HCT116 (cell line): ENCODE measurements at regions not wholly inside any gene's neighbourhood (a gene's known extent, or its start where the extent isn't known, plus 50 kb on each side); places are given as distances from the start of the nearest gene placed in this dataset.

Source experiments
- CTCF ChIP-seq, 3 experiments: fragments of 200-600 bp in 1 of 3; sonication (generic) in 1 of 3; IDR thresholded peaks in 2 of 3; conservative IDR thresholded peaks in 1 of 3; 2 replicates each; pipeline ENCODE4 v1.5.1; 2012 to 2017; ENCODE audit warnings: low read depth in 2 of 3, low read length in 2 of 3, antibody characterized with exemption in 1 of 3, borderline replicate concordance in 1 of 3, control low read depth in 1 of 3, mild to moderate bottlenecking in 1 of 3, mixed read lengths in 1 of 3, mixed run types in 1 of 3, moderate library complexity in 1 of 3; ENCODE audit not compliant: insufficient read depth in 1 of 3
- EZH2phosphoT487 ChIP-seq: fragments of 200-600 bp; IDR thresholded peaks from 2 replicates; pipeline ENCODE4 v1.6.1; 2018; ENCODE audit warnings: antibody characterized with exemption, borderline replicate concordance
- MAX ChIP-seq: IDR thresholded peaks from 2 replicates; pipeline ENCODE4 v1.6.1; 2012
- POLR2A ChIP-seq: IDR thresholded peaks from 2 replicates; pipeline ENCODE4 v1.7.0; 2011; ENCODE audit warnings: borderline replicate concordance; ENCODE audit not compliant: insufficient read depth, insufficient read length; ENCODE audit errors: extremely low read depth
- SRF ChIP-seq: IDR thresholded peaks from 2 replicates; pipeline ENCODE4 v1.6.1; 2012; ENCODE audit warnings: low read depth
- ZNF274 ChIP-seq: fragments of 200-500 bp; sonication (Bioruptor generic); IDR thresholded peaks from 2 replicates; pipeline ENCODE4 v1.6.1; 2014; ENCODE audit warnings: mild to moderate bottlenecking, low read depth, low read length, inconsistent platforms
- TF ChIP-seq, protein P1 (sequence below): IDR thresholded peaks from 2 replicates; pipeline ENCODE4 v1.6.1; 2012; ENCODE audit warnings: low read depth

DNA sequence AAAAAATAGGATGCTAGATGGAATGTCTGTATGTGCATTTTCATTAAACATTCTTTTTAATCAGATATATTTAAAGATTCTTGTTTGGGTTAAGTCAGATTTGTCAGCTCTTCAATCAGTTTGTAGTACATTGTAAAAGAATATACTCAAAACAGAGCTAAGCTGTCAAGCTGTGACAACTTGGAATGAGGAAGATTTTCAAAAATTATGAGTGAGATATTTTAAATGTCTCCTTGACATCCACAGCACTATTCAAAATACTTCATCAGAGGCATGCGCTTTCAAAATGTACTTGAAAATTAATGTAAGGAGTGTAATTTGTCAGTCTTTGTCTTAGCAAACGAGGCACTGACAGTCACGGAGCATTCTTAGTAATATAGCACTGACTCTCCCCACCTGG, 182.0 kb downstream of the MAT2B start:
- TF ChIP-seq CTCF (IDR thresholded peaks at IDR 0.05 in 2 of 3, conservative IDR thresholded peaks at IDR 0.05 in 1 of 3; ENCODE audit: borderline replicate concordance in 1 of 3, insufficient read depth in 1 of 3, low read depth in 2 of 3, low read length in 2 of 3) (no peak), EZH2phosphoT487 (no peak), SRF (no peak), MAX (no peak), POLR2A (no peak), ZNF274 (no peak)
- TF ChIP-seq, protein P1, sequence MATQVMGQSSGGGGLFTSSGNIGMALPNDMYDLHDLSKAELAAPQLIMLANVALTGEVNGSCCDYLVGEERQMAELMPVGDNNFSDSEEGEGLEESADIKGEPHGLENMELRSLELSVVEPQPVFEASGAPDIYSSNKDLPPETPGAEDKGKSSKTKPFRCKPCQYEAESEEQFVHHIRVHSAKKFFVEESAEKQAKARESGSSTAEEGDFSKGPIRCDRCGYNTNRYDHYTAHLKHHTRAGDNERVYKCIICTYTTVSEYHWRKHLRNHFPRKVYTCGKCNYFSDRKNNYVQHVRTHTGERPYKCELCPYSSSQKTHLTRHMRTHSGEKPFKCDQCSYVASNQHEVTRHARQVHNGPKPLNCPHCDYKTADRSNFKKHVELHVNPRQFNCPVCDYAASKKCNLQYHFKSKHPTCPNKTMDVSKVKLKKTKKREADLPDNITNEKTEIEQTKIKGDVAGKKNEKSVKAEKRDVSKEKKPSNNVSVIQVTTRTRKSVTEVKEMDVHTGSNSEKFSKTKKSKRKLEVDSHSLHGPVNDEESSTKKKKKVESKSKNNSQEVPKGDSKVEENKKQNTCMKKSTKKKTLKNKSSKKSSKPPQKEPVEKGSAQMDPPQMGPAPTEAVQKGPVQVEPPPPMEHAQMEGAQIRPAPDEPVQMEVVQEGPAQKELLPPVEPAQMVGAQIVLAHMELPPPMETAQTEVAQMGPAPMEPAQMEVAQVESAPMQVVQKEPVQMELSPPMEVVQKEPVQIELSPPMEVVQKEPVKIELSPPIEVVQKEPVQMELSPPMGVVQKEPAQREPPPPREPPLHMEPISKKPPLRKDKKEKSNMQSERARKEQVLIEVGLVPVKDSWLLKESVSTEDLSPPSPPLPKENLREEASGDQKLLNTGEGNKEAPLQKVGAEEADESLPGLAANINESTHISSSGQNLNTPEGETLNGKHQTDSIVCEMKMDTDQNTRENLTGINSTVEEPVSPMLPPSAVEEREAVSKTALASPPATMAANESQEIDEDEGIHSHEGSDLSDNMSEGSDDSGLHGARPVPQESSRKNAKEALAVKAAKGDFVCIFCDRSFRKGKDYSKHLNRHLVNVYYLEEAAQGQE, result no peak
